Neural progenitor cell (in vitro differentiated cells): ENCODE measurements at regions not wholly inside any gene's neighbourhood (a gene's known extent, or its start where the extent isn't known, plus 50 kb on each side); places are given as distances from the start of the nearest gene placed in this dataset.

Experiments
- CTCF ChIP-seq: fragments of 200-600 bp; sonication (generic); IDR thresholded peaks from 2 replicates; pipeline ENCODE4 v1.5.1; 2017; ENCODE audit warnings: antibody characterized with exemption, mild to moderate bottlenecking
- EZH2 ChIP-seq: fragments of 200-600 bp; sonication (generic); IDR thresholded peaks from 2 replicates; pipeline ENCODE4 v1.6.1; 2017; ENCODE audit warnings: antibody characterized with exemption, mild to moderate bottlenecking, moderate library complexity

DNA sequence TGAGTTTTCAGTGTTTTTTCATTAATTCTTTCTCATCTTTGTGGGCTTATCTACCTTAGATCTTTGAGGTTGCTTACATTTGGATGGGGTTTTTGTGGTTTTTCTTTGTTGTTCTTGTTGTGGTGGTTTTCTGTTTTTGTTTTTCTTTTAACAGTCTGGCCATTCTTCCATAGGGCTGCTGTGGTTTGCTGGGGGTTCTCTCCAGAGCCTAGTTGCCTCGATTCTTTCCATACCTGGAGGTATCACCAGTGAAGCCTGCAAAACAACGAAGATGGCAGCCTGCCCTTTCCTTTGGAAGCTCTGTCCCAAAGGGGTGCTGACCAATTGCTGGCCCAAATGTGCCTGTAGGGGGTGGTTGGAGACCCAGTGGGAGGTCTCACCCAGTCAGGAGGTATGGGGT, 168.6 kb upstream of the CLNK start:
- TF ChIP-seq CTCF (no peak), EZH2 (no peak)
